Fibroblast of peridontal ligament (primary cell): ENCODE measurements at regions not wholly inside any gene's neighbourhood (a gene's known extent, or its start where the extent isn't known, plus 50 kb on each side); places are given as distances from the start of the nearest gene placed in this dataset.
A peak's percentile ranks its signal among the peaks of the same experiment; 100 is the strongest.

Source experiments
- DNase-seq: peaks from one replicate; pipeline ENCODE4 v3.0.0-alpha.2; 2010; ENCODE audit errors: extremely low read depth

DNA sequence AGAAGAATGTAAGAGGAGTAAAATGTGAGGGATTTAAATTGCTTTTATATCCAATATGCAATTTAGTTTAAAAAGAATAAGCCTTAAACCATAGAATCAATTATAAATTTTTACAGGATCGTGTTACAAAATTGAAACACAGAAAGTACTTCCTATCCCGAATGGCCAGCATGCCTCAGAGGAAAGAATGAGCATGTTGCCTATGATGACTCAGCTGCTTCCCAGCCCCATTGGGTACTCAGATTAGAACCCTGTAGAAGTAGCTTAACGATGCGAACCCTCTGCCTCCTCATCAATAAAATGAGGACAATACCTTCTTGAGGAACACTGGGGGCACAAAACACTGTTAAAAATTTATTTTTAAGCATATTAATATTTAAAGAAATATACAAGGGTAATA is 113.4 kb upstream of the CDK1 start:
- peak; percentile 13 for DNase-seq

DNA sequence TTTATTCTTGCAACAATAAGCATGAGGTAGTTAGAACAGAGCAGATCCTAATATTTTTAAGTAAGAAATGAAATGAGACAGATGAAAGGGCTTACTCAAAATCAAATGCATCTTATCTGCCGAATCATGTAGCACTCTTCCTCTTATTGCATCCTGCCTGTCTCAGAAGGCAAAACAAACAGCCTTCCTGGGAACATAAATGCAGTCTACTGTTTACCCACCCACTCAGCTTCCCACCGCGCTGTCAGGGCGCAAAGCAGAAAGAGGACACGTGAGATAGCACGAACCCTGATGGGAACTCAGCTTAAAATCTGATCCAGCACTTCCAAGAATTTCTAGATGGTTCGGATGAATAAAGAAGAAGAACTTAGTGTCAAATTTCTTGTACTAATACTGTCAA is 114.4 kb upstream of the CDK1 start:
- DNase-seq = no peak

DNA sequence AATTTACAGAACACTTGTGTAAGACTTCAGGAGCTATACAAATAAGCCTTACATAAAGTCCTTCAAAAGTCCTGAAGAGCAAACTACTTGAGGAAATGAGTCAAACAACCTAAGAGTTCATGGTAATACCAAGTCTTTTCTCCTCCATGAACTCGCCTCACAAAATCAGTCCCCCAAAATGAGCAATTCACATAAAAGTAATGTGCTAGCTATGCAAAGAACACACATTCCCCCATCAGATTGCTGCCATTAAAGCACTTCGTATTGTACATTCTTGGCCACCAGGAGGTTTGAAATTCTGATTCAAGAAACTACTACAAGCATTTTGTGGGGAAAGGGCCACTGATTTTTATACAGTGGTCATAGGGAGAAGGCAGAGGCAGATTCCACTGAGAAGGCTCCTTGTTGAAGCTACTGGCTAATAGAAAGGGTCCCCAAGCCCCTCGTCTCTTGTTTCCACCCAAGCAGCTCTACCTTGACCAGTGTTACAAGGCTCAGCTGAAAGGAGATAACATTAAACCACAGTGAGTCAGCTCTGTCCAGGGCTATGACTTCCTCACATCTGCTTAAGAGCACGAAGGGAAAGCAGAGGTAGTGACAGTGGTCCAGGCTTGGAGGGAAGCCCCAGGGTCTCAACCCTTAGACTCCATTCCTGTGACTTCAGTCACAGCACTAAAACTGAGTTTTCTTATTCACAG is 115.2 kb upstream of the CDK1 start:
- no peak for DNase-seq

DNA sequence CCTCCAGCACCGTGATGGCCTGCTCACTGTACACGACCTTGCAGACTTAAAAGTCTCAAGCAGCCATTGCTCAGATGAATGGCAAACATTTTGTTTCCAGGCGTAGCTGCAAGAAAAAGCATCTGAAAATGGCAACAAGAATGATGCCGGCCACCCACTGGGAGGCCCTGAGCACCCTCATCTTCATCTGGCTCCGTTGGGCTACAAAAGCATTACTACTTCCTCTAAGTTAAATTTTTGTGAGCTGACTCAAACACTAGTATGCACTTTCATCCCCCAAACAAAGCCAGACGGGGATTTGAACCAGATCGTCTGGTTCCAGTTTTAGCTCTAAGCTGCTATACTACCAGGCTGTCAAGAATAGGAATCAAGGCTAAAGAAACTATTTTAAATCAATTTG is 116.6 kb upstream of the CDK1 start:
- peak; percentile 59 for DNase-seq

DNA sequence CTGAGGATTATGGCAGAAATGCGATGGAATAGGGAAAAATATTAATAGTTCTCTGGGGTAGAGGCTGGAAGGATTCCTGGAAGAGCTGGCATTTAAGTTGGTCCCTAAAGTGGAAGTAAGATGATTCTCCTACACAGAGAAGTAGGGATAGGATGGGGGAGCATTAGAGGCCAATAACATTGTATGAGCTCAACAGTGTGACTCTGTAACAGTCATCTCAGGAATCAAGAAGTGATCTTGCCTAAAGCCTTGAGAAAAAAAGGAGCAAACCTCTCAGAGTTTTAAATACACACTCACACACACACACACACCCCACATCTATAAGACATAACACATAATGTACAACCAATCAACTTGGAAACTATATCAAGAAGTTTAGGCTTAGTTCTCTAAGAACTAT is 117.7 kb upstream of the CDK1 start:
- no peak for DNase-seq

DNA sequence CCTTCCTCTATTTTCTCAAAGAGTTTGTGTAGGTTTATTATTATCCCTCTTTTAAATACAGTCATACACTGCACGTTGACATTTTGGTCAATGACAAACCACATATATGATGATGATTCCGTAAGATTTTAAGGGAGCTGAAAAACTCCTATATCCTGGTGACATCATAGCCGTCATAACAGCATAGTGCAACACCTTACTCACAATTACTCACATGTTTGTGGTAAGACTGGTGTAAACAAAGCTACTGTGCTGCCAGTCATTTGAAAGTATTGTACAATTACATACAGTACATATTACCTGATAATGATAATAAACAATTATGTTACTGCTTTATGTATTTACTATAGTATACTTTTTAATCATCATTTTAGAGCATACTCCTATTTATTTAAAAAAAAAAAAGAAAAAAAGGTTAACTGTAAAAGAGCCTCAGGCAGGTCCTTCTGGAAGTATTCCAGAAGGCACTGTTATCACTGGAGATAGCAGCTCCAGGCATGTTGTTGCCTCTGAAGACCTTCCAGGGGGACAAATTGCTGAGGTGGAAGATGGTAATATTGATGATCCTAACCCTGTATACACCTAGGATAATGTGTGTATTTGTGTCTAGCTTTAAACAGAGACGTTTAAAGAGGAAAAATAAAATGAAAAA is 123.3 kb upstream of the CDK1 start:
- no peak for DNase-seq

DNA sequence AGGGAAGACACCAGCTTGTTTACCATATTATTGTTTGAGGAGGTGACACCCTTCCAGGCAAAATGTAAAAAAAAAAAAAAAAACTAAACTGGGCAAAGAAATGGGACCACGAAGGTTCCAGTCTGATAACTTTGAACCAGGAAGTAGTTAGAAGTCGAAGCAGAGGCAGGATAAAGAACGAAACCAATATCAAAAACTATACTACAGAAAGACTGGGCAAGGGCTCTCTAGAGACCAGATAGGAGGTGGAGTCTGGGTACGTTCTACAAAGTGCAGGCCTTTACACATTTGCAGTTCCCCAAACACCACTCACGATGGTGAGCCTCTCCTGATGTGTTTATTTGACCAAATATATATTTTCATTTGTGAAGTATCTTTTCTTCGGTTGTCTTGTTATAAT is 125.7 kb upstream of the CDK1 start:
- DNase-seq = no peak

DNA sequence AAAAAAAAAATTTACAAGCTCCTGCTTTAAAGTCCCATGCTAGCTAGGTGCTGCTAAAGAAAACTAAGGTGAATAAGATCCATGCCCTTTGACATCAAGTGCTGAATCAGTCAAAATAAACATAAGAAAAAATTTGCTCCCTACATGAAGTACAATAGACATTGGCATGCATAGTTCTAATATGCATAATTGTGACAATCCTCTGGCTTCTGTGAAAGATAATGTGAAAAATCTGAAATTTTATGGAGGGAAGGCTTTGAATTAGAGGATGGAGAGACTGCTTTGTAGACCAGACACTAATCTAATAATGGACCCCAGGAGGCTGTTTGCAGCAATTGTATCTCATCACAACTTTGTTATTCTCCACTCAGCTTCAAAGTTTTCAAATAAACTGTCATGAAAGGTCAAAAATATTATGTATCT is 127.9 kb upstream of the CDK1 start:
- DNase-seq = no peak

DNA sequence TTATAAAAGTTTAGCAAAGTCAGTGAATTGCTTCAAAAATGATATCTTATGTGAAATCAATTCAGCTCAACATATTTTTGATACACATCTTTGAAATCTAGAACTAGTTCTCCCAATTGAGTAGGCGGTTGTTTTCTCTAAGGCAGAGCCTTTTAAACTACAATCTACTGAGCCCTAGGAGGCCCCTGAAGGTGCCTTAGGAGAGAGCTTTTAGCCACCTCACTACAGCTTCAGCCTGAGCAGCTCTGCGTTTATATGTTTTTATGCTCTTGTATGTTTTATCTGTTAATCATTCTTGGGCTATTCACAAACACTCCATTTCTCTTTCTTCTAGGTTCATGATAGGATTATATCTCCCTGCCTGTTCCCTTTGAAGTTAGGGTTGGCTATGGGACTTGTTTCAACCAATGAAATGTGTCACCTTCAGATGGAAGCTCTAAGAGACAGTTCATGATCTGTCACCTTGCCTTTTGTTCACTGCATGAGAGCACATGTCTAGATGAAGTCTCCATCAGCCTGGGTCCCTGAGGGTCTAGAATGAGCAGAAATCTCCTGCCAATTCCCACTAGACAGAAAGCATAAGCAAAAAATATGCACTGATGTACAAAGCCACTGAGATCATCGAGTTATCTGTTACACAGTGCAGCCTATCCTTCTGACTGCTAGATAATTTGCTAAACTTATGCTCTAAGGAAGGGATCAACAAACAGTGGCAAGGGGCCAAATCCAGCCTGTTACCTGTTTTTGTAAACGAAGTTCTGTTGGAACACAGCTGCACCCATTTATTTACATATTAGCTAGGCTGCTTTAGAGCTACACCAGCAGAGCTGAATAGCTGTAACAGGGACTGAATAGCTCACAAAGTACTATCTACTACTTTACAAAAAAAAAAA is 128.5 kb upstream of the CDK1 start:
- no peak for DNase-seq

DNA sequence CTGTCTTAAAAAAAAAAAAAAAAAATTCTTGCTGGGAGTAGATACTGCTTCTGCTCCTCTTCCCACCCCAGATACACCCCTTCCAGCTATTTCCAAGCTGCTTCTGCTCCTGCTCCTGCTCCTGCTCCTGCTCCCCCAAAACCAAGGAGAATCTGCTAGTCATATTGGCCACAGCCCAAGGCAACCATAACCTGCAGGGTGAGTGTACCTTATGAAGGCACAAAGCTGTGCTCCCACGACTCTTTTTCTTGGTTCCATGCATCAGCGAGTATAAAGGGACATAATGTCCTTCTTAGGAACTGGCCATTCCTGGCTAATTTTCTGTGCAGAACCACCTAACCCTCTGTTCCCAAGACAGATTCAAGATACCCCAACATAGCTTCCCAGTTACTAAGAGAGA is 129.5 kb upstream of the CDK1 start:
- no peak for DNase-seq

DNA sequence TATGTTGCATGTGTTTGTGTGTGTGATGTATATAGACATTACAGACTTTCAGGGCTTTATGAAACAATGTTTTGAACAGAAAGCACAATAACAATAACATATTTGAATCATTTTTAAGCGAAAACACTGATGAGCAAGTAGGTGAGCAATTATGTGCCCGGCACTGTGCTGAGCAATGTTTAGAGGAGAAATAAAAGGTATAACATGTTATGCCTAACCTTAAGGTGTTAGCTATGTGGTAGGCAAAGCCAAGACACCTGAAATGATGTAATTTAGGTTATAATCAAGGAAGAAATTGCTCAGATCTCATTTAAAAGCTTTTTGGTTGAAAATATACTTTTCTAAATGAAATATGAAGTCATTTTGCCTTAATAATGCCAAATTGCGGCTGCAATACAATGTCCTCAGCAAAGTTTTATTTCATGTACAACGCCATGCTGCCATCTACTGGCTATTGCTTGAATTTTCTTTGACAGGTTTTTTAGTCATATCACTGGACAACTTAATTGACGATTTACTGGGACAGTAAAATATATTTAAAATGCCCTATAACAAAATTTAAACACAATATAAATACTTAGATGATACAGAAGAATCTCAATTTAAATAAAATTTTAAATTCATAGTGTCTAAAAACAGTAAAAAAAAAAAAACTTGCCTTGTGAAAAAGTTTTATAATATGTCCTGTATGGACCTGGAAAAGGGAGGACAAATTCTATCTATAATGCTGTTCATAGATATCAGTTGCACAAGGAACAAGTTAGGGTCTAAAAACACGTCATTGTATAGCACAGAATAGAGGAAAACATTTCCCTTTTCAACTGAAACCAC is 131.1 kb upstream of the CDK1 start:
- peak; percentile 87 for DNase-seq

DNA sequence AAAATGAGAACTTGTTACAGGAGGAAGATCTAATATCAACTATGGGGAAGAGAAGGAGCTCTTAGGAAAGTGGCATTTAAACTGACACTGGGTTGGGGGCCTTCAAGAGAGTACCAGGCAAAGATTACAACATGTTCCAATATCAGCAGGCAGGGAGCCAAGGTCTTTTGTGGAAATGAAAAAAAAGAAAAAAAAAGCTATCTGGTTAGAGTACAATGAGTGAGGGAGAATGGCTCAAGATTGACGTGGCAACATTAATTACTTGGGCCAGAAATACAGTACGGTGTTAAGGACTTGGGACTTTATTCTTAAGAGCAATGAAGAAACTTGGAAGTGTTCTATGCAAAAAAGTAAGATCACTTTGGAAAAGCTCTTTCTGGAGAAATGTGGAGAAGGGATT is 132.3 kb upstream of the CDK1 start:
- no peak for DNase-seq

DNA sequence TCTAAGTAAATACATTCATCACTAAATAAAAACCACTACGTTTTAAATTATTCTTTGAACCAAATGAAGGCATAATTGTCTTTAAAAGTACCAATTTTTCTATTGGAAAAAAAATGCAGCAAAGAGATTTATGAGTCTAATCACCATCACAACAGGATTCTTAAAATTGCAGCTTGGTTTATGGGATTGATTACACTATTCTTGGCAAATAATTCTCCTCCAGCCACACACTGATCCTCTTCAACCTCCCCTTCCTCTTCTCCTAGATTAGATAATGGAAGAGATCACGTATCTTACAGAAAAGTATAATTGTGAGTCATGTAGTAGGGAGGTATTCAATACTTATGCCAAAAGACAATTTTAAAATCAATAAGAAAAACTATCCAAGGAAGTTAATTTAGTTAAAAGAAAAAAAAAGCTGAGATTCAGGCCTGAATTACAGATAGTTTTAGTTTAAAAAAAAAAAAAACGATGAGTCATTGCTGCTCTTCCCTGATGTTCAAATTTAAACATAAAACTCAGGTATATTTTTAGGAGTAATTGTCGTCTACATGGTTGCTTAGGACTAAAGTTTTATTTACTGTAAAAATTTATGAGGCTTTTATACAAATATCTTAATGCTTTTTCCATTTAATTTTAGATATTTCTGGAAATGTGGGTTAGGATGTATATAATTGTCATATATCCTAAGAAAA is 133.7 kb upstream of the CDK1 start:
- no peak for DNase-seq

DNA sequence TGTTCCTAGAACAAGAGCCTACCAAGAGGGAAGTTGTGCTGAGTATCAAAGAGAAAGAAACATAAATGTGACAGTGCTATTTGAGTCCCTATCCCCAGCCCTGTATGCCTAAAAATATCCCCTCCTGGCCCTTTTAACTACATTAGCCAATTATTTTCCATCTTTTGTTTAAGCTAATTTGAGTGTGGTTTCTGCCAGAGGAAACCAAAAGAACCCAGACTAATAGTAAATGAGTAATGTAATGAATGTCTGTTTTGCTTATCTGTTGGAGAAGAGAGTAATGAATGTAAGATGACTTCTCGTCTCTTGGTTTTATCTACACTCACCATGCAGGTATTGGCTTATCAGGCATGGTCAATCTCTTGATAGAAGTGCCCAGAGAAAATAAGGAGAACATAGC is 134.4 kb upstream of the CDK1 start:
- DNase-seq = no peak

DNA sequence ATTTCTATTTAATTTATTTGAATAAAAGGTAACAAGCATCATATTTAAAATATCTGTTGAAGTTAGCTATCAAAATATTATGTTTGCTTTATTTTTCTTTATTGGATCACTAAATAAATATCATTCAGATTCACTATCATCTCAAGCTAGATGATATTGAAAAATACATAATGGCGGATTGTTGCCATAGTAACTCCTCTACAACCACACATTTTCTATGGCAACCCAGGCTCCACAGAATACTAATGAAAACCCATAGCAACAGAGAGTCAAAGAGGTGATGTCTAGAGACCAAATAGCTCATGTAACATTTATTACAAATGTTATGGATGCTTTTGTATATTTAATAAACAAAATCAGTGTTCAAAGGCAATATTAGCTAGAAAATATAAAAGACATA is 148.9 kb upstream of the CDK1 start:
- no peak for DNase-seq

DNA sequence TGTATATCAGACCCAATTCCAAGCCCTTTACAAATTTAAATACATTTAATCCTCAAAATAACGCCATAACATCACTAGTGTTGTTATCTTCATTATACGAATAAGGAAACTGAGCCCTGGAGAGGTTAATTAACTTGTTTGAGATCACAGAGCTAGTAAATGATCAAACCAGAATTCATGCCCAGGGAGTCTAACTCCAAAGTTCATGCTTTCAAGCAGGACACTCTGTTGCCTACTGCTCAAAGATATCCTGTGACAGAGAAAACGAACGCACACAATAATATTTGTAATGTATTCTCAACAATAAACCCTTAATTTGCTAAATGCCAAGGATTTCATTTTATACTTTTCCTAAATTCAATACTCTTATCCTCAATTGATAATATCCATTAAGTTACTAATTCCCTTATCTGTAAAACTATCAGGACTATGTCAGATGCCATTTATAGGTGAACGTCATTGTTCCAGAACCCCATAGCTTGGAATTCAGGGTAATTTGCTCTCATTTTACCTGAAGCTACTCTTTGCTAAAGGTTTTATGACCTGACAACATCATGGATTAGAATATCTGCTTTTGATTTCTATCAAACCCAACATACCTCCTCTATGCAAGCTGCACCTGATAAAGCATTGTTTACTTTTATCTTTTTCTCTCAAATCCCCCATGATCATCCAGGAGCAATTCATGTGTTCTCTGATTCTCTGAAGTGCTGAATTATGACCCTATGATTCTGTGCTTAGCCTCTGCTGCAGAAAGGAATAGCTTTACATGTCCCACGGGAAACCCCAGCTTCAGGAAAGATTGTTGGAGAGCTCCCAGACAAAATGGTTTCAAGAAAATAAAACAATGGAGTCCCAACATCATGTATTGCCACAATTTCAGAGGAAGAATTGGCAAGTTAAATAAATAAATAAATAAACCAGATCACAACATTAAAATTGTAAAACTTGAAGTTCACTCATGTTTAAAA is 150.2 kb upstream of the CDK1 start:
- DNase-seq = no peak

DNA sequence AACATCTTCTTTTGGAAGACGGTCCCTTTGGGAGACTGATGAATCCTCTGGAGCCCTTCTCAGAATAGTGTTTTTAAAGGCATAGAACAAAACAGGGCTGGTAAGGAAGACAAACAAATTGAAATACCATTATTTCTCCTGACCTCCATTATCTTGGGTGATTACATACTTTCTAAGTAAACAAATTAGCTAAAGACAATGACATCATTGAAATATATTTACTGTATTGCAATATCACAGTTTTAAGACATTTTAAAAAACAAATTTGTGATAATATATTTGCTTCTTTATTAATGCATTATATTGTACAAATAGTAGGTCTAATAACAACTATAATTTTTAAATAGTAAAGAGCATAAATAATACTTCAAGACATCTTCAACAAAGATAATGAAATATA is 152.2 kb upstream of the CDK1 start:
- no peak for DNase-seq

DNA sequence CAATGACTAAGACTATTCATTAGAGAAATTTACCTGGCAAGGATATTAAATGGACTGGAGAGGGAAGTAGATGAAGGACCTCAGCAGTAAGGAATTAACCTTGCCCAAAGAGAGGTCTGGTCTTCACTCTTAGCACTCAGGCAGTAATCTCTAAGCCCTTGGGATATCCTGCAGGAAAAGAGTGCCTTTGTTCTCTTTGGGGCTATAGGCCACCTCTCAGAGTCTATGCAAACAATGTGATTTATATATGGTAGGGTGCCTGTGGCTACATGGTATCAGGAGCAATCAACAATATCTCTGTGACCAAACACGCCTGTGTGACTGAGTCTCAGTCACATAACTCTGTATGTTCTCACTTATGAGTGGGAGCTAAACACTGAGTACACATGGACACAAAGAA is 154.7 kb upstream of the CDK1 start:
- no peak for DNase-seq

DNA sequence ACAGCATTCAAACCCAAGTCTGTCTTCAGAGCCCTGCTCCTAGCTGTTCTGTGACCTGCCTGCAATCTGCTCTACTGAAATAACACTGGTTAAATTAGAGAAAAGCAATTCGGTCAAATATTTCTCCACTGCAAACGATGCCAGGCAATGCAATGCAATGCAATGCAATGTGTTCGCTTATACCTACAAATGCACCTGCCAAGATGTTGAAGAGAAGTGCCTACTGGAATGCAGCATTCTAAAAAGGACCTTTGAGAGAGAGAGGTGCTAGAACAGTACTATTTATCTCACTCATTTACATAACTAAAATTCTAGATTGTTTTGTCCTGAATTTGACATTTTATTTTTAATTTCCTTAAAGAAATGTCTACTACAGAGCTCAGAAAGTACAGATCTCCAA is 157.3 kb upstream of the CDK1 start:
- no peak for DNase-seq

DNA sequence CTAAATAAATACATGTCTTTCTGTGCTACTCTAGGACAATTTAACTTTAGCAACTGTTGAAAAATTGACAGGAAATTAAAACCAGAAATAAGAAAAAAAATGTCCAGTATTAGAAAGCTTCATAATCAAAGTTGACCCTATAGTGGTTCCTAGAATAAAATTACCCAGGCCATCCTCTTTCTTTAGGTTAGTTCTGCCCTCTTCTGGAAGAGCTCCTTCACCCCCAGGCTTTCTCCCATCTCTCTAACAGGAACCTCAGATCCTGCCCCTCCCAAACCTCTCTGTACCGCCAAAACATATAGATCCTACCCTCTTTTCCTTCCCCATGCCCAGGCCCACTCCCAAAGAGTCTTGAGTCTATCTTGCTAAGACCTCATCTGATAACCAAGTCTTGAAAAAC is 159.4 kb upstream of the CDK1 start:
- no peak for DNase-seq
